ENCODE measurements at regions not wholly inside any gene's neighbourhood (a gene's known extent, or its start where the extent isn't known, plus 50 kb on each side); places are given as distances from the start of the nearest gene placed in this dataset.

DNA sequence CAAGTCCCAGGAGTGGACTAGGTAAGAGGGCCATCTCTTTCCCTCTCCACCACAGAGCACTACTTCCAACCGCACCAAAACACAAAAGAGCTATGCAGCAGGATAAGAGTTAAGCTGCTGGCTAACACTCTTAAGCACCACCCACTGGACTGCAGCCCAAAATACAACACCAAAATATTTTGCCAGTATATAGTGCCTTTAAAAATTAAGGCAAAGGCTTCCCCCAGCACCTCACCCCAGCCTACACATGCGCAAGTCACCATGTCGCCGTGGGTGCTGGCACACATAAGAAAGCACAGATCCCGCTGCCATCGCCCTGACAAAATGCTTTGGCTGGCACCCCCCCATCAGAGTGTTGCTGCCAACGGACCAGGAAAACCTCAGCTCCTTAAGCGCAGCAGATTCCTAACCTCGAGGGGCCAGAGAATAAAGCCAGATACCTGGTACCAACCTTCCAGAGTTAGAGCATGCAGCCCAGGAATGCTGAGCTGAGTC, 608.3 kb downstream of the PCDH17 start:
- Histone ChIP-seq H3K4me3 (no peak overlapping the region), H3K4me1 (no peaks in the 10 kb centered on the region), H3K27me3 (no peaks in the 10 kb centered on the region), H3K36me3 (no peaks in the 10 kb centered on the region), H3K9me3 (no peaks in the 10 kb centered on the region), H3K27ac (no peak overlapping the region)
- TF ChIP-seq POLR2A (IDR thresholded peaks at IDR 0.05) (no peak), EP300 (IDR thresholded peaks at IDR 0.05) (no peak), POLR2AphosphoS5 (IDR thresholded peaks at IDR 0.05) (no peak)
- TF ChIP-seq, protein P1, sequence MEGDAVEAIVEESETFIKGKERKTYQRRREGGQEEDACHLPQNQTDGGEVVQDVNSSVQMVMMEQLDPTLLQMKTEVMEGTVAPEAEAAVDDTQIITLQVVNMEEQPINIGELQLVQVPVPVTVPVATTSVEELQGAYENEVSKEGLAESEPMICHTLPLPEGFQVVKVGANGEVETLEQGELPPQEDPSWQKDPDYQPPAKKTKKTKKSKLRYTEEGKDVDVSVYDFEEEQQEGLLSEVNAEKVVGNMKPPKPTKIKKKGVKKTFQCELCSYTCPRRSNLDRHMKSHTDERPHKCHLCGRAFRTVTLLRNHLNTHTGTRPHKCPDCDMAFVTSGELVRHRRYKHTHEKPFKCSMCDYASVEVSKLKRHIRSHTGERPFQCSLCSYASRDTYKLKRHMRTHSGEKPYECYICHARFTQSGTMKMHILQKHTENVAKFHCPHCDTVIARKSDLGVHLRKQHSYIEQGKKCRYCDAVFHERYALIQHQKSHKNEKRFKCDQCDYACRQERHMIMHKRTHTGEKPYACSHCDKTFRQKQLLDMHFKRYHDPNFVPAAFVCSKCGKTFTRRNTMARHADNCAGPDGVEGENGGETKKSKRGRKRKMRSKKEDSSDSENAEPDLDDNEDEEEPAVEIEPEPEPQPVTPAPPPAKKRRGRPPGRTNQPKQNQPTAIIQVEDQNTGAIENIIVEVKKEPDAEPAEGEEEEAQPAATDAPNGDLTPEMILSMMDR (IDR thresholded peaks at IDR 0.05) = no peak
- 75 to 87% methylated on average over 2 to 7 of the region's 9 CpGs for WGBS, 2 donors (ENCODE audit: low coverage in 1 of 2)
- ATAC-seq = peak; percentile 19

DNA sequence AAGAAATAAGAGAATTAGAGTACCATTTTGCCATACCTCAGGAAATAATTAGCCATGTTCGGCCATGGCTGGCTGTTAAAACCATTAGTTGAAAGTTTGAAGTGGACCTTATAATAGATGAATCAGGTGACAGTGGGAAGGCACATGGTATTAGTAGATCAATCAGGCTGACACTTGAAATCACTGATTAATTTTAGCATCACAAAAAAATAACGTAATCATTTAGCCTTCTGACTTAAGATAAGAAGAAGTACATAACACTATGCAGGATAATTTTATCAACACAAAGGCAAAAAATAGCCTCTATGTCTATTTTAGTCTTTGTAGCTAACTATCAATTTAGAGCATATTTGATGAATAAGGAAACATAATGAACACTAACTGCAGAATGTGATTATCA, 615.5 kb downstream of the PCDH17 start:
- Histone ChIP-seq H3K4me1 (no peaks in the 10 kb centered on the region), H3K9me3 (no peaks in the 10 kb centered on the region), H3K4me3 (no peak overlapping the region), H3K36me3 (no peaks in the 10 kb centered on the region), H3K27me3 (no peaks in the 10 kb centered on the region), H3K27ac (no peak overlapping the region)
- no peak for ATAC-seq
- 54 to 85% methylated on average over 2 of the region's 2 CpGs for WGBS, 2 donors (ENCODE audit: low coverage in 1 of 2)
- TF ChIP-seq POLR2A (IDR thresholded peaks at IDR 0.05) (no peak), EP300 (IDR thresholded peaks at IDR 0.05) (no peak), POLR2AphosphoS5 (IDR thresholded peaks at IDR 0.05) (no peak)
- TF ChIP-seq, protein P1 (IDR thresholded peaks at IDR 0.05) = no peak

DNA sequence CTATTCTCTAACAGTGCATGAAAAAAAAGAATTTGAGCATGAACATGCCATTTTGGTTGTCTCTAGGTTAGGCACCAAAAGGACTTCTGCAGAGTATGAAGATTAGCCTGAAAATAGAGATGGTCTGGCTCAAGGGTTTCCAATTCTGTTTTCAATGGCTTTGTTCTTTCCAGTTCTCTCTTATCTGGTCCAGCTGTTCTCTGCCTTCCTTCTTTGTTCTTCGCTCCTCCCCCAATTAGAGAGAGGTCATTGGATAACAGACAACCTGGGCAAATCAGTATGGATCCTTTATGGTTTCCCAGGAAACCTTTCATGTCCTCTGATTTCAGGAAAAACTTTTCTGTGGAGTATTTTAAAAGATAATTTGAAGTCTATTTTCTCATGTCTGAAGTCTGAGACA, 623.4 kb downstream of the PCDH17 start:
- TF ChIP-seq POLR2AphosphoS5 (IDR thresholded peaks at IDR 0.05) (no peak), EP300 (IDR thresholded peaks at IDR 0.05) (no peak), POLR2A (IDR thresholded peaks at IDR 0.05) (no peak)
- TF ChIP-seq, protein P1 (IDR thresholded peaks at IDR 0.05) = no peak
- Histone ChIP-seq H3K9me3 (no peaks in the 10 kb centered on the region), H3K27ac (no peak overlapping the region), H3K4me3 (no peak overlapping the region), H3K36me3 (no peaks in the 10 kb centered on the region), H3K27me3 (no peaks in the 10 kb centered on the region), H3K4me1 (no peaks in the 10 kb centered on the region)
- WGBS, 2 donors (ENCODE audit: low coverage in 1 of 2) = 100% methylated on average over 1 of the region's 1 CpG; no CpG with 5 or more reads in 1 of the 2 donors
- ATAC-seq = no peak

DNA sequence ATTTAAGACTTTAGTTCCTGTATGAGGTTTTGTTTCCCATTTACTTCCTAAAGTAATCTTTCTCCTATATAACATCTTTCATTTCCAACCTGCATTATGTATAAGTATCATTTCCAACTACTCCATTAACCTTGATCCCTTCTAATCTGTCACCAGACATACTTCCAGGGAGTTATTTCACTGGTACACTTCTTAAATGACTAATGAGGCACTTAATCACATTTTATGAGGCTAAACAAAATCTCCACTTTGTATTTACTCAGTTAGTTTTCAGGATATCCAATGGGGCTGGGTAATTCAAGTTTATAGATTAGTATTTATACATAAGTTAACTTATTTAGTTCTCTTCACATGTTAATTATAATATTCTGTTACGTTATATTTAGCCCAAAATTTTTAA, 634.7 kb downstream of the PCDH17 start:
- Histone ChIP-seq H3K4me1 (no peaks in the 10 kb centered on the region), H3K4me3 (no peak overlapping the region), H3K9me3 (no peaks in the 10 kb centered on the region), H3K27me3 (no peaks in the 10 kb centered on the region), H3K36me3 (no peaks in the 10 kb centered on the region), H3K27ac (no peak overlapping the region)
- TF ChIP-seq POLR2A (IDR thresholded peaks at IDR 0.05) (no peak), POLR2AphosphoS5 (IDR thresholded peaks at IDR 0.05) (no peak), EP300 (IDR thresholded peaks at IDR 0.05) (no peak)
- TF ChIP-seq, protein P1 (IDR thresholded peaks at IDR 0.05) = no peak
- WGBS, 2 donors (ENCODE audit: low coverage in 1 of 2) = 50 to 62% methylated on average over 1 of the region's 1 CpG
- no peak for ATAC-seq

DNA sequence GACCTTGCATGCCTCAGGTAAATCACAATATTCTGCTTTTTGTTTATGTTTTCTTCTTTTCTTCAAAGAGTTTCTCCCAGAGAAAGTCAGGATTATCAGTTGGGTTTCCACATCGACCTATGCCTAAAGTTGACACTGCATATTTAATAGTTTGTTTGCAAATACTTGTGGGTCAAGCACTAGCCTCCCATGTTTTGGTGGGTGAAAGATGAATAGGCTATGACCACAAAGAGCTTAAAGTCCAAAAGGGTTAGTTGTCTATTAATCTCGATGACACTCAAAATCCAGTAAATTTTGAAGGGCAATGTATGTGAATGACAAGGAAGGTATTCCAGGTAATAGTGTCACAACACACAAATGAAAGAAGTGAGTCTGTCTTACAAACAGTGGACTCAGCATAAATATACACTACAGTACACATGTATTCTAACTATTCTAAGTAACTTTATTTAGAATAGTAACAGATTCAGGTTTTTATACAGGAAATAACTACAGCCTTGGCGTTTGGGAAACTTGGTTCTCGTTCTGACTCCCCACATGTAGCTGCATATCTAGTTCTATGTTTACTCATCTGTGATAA, 667.1 kb downstream of the PCDH17 start:
- Histone ChIP-seq H3K27me3 (no peaks in the 10 kb centered on the region), H3K4me3 (no peak overlapping the region), H3K27ac (no peak overlapping the region), H3K9me3 (no peaks in the 10 kb centered on the region), H3K36me3 (no peaks in the 10 kb centered on the region), H3K4me1 (peaks cover 0 to 4% (median 0%) of the 10 kb centered on the region in 3 donors)
- no peak for ATAC-seq
- 90% methylated on average over 4 of the region's 4 CpGs for WGBS, 2 donors (ENCODE audit: low coverage in 1 of 2)
- TF ChIP-seq, protein P1 (IDR thresholded peaks at IDR 0.05) = no peak
- TF ChIP-seq EP300 (IDR thresholded peaks at IDR 0.05) (no peak), POLR2AphosphoS5 (IDR thresholded peaks at IDR 0.05) (no peak), POLR2A (IDR thresholded peaks at IDR 0.05) (no peak)

Measured in gastroesophageal sphincter (tissue), 4 donors.